Panc1 (cell line): ENCODE measurements at regions not wholly inside any gene's neighbourhood (a gene's known extent, or its start where the extent isn't known, plus 50 kb on each side); places are given as distances from the start of the nearest gene placed in this dataset.

ENCODE experiments used
- POLR2AphosphoS5 ChIP-seq: IDR thresholded peaks from 2 replicates; pipeline ENCODE4 v1.6.1; 2012; ENCODE audit warnings: mild to moderate bottlenecking, low read depth, low read length, moderate library complexity
- TF ChIP-seq, protein P1 (sequence below): fragments of 450-650 bp; IDR thresholded peaks from 2 replicates; pipeline ENCODE4 v1.5.1; 2017; ENCODE audit warnings: mild to moderate bottlenecking
- TF ChIP-seq, protein P2 (sequence below), 2 experiments: IDR thresholded peaks; 2 replicates each; pipeline ENCODE4 v1.6.1; 2011 to 2012; ENCODE audit warnings: low read depth in 2 of 2, control low read depth in 1 of 2, low read length in 1 of 2, mild to moderate bottlenecking in 1 of 2, moderate library complexity in 1 of 2; ENCODE audit not compliant: insufficient read depth in 1 of 2

DNA sequence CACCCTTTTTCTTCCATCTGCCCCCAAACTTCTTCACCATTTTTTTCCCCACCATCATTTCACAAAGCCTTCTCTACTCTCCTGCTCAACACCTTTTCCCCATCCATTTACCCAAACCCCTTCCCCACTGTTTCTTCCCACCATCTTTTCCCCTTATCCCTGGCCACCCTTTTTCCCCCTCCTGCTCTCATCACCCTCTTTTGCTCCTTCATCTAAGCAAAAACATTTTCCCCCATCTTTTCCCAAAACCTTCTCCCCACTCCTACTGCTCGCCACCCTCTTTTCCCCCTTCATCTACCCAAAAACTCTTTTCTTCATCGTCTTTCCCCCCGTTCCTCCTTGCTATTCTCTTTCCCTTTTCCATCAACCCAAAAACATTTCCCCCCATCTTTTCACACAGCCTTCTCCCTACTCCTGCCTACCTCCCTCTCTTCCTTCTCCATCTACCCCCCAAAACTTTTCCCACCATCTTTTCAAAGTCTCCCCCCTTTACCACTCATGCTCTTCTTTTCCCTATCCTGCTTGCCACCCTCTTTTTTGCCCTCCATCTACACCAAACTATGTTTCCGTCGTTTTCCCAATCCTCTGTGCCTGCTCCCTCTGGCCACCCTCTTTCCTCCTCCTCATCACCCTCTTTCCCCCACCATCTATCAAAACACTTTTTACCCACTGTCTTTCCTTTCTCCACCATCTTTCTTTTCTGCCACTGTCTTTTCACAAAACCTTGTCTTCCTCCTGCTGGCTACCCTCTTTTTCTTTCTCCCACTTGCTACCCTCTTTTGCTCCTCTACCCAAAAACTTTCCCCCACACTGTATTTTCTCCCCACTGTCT, 205.8 kb upstream of the WSB1 start:
- TF ChIP-seq, protein P1, sequence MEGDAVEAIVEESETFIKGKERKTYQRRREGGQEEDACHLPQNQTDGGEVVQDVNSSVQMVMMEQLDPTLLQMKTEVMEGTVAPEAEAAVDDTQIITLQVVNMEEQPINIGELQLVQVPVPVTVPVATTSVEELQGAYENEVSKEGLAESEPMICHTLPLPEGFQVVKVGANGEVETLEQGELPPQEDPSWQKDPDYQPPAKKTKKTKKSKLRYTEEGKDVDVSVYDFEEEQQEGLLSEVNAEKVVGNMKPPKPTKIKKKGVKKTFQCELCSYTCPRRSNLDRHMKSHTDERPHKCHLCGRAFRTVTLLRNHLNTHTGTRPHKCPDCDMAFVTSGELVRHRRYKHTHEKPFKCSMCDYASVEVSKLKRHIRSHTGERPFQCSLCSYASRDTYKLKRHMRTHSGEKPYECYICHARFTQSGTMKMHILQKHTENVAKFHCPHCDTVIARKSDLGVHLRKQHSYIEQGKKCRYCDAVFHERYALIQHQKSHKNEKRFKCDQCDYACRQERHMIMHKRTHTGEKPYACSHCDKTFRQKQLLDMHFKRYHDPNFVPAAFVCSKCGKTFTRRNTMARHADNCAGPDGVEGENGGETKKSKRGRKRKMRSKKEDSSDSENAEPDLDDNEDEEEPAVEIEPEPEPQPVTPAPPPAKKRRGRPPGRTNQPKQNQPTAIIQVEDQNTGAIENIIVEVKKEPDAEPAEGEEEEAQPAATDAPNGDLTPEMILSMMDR, result no peak
- no peak for TF ChIP-seq POLR2AphosphoS5
- TF ChIP-seq, protein P2, sequence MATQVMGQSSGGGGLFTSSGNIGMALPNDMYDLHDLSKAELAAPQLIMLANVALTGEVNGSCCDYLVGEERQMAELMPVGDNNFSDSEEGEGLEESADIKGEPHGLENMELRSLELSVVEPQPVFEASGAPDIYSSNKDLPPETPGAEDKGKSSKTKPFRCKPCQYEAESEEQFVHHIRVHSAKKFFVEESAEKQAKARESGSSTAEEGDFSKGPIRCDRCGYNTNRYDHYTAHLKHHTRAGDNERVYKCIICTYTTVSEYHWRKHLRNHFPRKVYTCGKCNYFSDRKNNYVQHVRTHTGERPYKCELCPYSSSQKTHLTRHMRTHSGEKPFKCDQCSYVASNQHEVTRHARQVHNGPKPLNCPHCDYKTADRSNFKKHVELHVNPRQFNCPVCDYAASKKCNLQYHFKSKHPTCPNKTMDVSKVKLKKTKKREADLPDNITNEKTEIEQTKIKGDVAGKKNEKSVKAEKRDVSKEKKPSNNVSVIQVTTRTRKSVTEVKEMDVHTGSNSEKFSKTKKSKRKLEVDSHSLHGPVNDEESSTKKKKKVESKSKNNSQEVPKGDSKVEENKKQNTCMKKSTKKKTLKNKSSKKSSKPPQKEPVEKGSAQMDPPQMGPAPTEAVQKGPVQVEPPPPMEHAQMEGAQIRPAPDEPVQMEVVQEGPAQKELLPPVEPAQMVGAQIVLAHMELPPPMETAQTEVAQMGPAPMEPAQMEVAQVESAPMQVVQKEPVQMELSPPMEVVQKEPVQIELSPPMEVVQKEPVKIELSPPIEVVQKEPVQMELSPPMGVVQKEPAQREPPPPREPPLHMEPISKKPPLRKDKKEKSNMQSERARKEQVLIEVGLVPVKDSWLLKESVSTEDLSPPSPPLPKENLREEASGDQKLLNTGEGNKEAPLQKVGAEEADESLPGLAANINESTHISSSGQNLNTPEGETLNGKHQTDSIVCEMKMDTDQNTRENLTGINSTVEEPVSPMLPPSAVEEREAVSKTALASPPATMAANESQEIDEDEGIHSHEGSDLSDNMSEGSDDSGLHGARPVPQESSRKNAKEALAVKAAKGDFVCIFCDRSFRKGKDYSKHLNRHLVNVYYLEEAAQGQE (IDR thresholded peaks at IDR 0.05; ENCODE audit: insufficient read depth in 1 of 2, low read depth in 2 of 2, low read length in 1 of 2), result no peak
